ENCODE measurements at regions not wholly inside any gene's neighbourhood (a gene's known extent, or its start where the extent isn't known, plus 50 kb on each side); places are given as distances from the start of the nearest gene placed in this dataset.
"Not testable (repeated sequence)": the region's sequence is repeated elsewhere in the genome, so short reads cannot be mapped to it uniquely, and the experiment has no call there.

DNA sequence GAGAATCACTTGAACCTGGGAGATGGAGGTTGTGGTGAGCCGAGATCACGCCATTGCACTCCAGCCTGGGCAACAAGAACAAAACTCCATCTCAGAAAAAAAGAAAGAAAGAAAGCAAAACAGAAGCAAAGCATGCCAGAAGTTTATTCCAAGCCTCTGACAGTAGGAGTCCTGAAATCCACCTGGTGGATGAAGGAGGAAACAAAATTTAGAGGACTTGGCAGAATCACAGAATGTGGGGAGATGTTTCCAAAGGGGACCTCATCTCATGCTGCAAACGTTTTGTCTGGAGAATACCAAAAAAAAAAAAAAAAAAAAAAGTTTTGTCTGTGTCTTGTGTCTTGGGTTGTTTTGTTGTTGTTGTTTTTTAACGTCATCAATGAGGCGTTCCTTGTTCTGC is 141.1 kb upstream of the RRN3 start:
- not testable (repeated sequence) for TF ChIP-seq FOS (IDR thresholded peaks at IDR 0.05; ENCODE audit: low read depth, low read length); NFE2L2 (IDR thresholded peaks at IDR 0.05; ENCODE audit: low read depth, low read length); BHLHE40 (IDR thresholded peaks at IDR 0.05; ENCODE audit: low read depth, low read length); POLR2A (IDR thresholded peaks at IDR 0.05; ENCODE audit: low read depth, low read length); CTCF (conservative IDR thresholded peaks at IDR 0.05; ENCODE audit: low read depth, low read length); RAD21 (IDR thresholded peaks at IDR 0.05; ENCODE audit: low read length); MXI1 (IDR thresholded peaks at IDR 0.05; ENCODE audit: borderline replicate concordance, low read depth, low read length); MAZ (IDR thresholded peaks at IDR 0.05; ENCODE audit: borderline replicate concordance, low read depth, low read length); SMC3 (IDR thresholded peaks at IDR 0.05; ENCODE audit: low read depth, low read length)
- TF ChIP-seq, protein P1, sequence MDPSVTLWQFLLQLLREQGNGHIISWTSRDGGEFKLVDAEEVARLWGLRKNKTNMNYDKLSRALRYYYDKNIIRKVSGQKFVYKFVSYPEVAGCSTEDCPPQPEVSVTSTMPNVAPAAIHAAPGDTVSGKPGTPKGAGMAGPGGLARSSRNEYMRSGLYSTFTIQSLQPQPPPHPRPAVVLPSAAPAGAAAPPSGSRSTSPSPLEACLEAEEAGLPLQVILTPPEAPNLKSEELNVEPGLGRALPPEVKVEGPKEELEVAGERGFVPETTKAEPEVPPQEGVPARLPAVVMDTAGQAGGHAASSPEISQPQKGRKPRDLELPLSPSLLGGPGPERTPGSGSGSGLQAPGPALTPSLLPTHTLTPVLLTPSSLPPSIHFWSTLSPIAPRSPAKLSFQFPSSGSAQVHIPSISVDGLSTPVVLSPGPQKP (IDR thresholded peaks at IDR 0.05; ENCODE audit: borderline replicate concordance, low read depth, low read length) = not testable (repeated sequence)

All from IMR-90 (cell line).